Astrocyte (in vitro differentiated cells and primary cell): ENCODE measurements at regions not wholly inside any gene's neighbourhood (a gene's known extent, or its start where the extent isn't known, plus 50 kb on each side); places are given as distances from the start of the nearest gene placed in this dataset.

ENCODE experiments used
- CTCF ChIP-seq: IDR thresholded peaks from 2 replicates; pipeline ENCODE4 v1.5.1; 2011; ENCODE audit warnings: low read depth, mild to moderate bottlenecking, inconsistent platforms, low read length, moderate library complexity; ENCODE audit not compliant: insufficient read depth
- EZH2 ChIP-seq: IDR thresholded peaks from 2 replicates; pipeline ENCODE4 v1.6.1; 2012; ENCODE audit warnings: mild to moderate bottlenecking, low read length, inconsistent platforms; ENCODE audit not compliant: insufficient read depth

GRCh38 chr2:239682518-239682917 lies 281.7 kb upstream of the HDAC4 start:
- TF ChIP-seq EZH2 (no peak), CTCF (no peak)
